NOMO-1 (cell line): ENCODE measurements at regions not wholly inside any gene's neighbourhood (a gene's known extent, or its start where the extent isn't known, plus 50 kb on each side); places are given as distances from the start of the nearest gene placed in this dataset.
"Not testable (repeated sequence)": the region's sequence is repeated elsewhere in the genome, so short reads cannot be mapped to it uniquely, and the experiment has no call there.

Source experiments
- DNase-seq, 2 experiments: peaks; one replicate each; lab custom pipeline; 2025; ENCODE audit not compliant: unreplicated experiment in 2 of 2; lab: John Stamatoyannopoulos, UW

- DNase-seq: not testable (repeated sequence)
Measured at GRCh38 chr6:127406722-127407121, 52.5 kb downstream of the KIAA0408 start.

- DNase-seq: no peak
Measured at GRCh38 chr6:127406122-127406521, 53.1 kb downstream of the KIAA0408 start.

- peak; percentile 1 to 3 for DNase-seq
Measured at GRCh38 chr6:127404594-127405178, 54.5 kb downstream of the KIAA0408 start.

GRCh38 chr6:127404133-127404532 is 55.1 kb downstream of the KIAA0408 start:
- no peak for DNase-seq

GRCh38 chr6:127403636-127404035 is 55.6 kb downstream of the KIAA0408 start:
- DNase-seq: peak; percentile 12 to 55

GRCh38 chr6:127402890-127403617 is 56.1 kb downstream of the KIAA0408 start:
- no peak for DNase-seq

GRCh38 chr6:127397729-127398630 is 54.6 kb upstream of the ECHDC1 start:
- no peak for DNase-seq

GRCh38 chr6:127397171-127397597 is 53.8 kb upstream of the ECHDC1 start:
- DNase-seq: not testable (repeated sequence)
